ENCODE measurements at regions not wholly inside any gene's neighbourhood (a gene's known extent, or its start where the extent isn't known, plus 50 kb on each side); places are given as distances from the start of the nearest gene placed in this dataset.

DNA sequence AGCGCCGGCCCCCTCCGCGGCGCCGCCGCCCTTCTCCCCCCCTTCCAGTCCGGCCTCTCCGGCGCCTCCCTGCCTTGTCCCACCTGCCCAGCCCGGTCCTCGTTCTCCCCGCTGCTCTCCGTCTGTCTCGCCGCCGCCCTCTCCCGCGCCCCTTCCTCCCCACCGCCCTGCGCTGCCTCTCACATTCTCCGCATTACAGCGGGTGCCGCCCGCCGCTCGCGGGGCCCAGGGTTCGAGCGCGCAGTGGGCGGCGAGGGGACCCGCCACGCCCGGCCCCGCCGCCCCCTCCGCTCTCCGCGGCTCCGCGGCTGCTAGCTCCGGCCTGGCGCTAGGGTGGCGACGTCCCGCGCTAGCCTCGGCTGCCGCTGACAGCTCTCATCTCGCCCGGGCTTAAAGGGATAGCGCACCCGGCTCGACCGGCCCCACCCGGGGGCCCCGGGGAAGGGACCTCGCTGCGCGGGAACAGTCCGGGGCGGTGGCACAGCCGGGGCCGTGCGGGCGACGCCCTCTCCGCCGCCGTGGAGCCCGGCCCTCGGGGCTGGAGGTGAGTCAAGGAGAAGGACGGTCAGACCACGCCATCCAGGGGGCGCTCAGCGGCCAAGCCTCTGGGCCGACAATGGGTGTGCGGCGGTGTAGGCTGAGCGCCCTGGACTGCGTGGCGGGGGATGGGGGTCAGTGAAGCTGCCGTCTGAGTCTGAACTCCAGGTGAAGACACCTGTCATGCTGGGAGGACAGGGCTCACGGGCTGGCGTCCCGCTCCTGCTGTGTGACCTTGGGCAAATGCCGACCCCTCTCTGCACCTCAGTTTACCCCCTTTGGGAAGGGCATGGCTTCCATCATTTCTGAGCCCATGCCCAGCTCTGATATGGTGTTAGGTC lies 187.4 kb upstream of the LINGO1 start:
- no peak for DNase-seq (ENCODE audit: low read depth)

DNA sequence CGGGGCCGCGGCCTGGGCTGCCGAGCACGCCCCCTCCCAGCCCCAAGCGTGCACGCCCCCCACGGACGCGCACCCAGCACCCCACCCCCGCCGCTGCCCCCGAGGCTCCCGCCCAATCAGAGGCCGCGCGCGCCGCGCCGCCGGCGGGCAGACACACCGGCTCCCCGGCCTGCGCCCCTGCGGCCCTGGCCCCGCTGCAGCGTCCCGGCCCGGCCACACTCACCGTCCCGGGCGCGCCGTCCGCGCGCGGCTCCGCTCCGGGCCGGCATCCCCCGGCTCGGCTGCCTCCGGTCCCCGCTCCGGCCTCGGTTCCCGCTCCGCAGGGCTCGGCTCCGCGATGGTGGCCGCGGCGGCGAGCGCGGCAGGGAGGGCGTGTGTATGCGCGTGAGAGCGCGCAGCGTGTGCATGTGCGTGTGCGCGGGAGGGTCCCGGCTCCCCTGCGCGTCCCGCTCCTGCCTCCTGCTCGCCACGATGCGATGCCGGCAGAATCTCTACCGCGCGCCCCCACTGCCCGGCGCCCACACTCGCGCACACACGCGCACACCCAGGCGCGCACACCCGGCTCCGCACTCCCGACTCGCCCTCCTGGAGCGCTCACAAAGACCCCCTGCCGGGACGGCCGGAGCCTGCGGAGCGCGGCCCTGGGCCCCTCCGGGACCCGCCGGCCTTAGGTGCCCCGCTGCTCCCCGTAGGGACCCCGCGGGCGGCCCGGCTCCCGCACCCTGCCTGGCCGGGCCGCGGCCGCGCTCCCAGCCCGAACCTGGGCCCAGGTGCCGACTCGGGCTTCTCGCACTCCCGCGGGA lies 186.5 kb upstream of the LINGO1 start:
- DNase-seq (ENCODE audit: low read depth), result no peak

DNA sequence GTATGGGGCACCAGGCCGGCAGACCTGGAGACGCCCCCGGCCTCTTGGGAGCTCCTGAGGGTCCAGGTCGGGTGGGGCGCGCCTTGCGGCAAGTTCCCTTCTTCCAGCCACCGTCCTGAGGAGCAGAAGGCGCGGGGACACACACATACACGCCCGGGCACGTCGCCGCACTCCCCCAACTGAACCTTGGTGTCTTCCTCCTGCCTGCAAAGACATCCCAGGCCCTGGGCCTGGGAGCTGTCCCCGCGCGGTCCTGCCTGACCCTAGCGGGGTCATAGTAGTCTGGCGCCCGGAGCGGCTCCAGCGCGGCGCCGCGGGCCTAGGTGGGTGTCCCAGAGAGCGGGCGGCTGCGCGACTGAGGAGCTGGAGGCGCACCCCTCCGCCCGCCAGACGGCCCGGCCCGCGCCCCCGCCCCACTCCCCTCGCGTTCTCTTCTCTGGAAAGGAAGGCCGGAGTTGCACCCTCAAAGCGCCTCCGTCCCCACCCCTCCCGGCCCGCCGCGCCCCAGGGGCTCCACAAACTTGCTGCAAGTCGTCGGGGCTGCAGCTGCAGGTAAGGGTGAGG lies 185.9 kb upstream of the LINGO1 start:
- no peak for DNase-seq (ENCODE audit: low read depth)

DNA sequence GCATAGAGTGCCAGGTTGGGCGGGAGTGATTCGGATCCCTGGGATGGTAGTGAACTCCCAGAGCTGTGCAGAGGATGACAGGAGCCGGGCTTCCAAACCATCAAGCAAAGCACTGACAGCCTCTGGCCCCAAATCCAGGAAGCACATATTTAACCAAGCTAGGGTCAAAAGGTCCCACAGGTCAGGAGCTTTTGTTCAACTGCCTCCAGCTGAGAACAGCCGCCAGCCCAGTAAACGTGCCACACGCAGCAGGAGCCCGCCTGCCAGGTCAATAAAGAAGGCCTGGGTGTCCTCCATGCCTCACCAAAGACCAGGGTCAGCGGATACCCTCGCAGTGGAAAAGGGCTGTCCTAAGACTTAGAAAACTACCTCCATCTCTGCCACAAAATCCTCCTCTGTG lies 184.7 kb upstream of the LINGO1 start:
- DNase-seq (ENCODE audit: low read depth), result no peak

DNA sequence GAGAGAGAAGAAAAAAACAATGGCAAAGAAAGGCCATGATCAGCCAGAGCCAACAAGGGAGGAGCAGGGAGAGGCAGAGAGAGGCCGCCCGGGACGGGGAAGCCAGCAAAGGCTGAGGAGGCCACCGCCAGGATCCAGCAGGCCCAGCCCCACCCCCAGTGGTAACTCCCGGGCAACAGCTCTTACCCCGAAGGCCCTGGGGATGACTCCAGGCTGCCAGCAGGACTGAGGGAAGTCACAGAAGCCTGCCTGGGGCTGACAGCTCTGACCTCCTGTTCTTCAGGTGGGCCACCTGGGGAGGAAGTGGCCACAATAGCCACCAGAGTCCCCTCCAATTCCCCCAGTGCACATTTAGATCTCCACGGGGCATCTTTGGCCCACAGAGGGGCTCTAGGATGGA lies 184.3 kb upstream of the LINGO1 start:
- DNase-seq (ENCODE audit: low read depth), result no peak

DNA sequence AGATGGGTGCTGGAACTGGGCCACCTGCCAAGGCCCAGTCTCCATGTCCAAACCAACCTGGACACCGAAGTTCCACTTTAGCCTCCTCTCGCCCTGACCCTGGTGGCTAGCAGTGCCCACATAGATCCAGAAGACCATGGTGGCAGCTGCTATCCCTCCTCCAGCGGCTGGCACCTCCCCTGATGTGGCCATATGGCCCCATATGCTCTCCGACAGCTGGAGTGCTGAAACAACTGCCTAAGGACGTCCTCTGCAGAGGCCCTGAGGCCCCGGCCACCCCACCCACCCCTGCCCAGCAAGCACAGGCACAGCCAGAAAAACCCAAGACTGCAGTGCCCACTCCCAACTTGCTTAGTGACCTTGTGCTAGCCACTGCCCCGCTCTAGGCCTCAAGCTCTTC lies 182.3 kb upstream of the LINGO1 start:
- no peak for DNase-seq (ENCODE audit: low read depth)

DNA sequence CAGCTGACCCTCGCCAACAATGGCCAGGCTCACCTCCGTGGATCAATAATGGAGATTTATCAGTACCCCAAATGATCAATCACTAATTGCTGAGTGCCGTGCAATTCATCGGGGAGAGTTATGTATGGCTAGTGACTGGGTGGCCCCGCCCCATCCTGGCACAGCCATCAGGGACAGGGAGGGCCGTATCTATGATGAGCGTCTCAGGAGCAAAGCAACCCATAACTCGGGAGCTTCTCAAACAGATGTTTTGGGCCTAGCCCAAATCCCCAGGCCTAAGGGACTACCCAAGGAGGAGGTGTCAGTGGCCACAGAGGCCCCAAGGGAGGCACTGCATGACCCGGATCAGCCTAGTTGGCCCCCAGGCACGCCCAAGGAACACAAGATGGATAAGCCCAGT lies 180.0 kb upstream of the LINGO1 start:
- DNase-seq (ENCODE audit: low read depth), result no peak

DNA sequence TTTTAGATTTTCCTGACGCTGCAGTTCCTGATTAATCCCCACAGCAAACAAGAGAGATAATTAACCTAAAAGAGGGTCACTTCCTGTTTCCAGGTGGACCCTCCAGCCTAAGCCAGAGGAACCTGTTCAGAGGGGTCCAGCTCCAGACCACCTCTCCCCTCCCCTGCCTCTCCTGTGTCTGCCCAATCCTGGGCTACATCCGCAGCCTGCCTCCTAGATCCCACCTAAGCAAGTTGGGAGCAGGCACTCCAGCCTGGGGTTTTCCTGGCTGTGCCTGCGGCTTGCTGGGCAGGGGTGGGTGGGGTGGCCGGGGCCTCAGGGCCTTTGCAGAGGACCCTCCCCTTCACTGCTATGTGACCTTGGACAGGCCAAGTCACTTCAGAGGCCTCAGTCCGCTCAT lies 178.6 kb upstream of the LINGO1 start:
- DNase-seq (ENCODE audit: low read depth), result no peak

DNA sequence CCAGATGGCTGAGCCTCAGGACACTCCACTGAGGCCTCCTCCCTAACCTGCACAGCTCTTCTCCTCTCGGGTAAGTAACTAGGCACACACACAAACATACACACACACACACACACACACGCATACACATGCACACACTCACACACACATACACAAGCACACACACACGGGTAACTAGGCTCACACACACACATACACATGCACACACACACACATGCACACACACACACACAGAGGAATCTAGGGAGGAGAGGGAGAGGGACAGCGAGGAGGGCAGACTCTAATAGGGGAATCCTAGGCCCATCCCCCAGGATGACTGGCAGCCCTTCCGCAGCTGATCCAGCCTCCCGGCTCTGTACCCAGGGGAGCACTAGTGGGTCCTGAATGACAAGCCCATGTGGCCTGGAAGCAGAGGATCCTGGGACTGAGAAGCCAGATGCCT lies 177.4 kb upstream of the LINGO1 start:
- DNase-seq (ENCODE audit: low read depth), result no peak

DNA sequence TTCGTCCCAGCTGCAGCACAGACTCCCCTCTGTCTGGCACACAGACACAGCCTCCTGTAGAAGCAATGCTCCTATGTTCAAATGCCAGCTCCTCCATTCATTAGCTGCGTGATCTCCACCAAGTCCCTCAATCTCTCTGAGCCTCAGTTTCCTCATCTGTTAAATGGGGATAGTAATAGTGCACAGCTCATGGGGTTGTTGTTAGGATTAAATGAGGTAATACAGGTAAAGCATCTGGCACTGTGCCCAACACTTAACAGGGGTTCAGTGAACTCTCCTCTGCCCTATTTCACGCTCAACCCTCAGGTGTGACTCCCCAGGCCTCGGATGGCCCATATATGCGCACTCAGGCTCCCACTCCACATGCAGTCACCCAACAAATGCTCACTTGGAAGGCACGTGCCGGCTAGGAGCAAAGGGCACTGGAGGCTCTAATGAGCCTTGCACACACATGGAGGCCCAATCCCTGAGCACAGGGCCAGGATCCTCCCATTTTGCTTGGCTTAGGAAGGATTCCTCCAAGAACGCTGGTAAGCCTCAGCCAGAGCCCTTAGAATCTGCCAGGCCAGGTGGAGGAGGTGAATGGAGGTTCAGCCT lies 176.0 kb upstream of the LINGO1 start:
- DNase-seq (ENCODE audit: low read depth), result no peak

DNA sequence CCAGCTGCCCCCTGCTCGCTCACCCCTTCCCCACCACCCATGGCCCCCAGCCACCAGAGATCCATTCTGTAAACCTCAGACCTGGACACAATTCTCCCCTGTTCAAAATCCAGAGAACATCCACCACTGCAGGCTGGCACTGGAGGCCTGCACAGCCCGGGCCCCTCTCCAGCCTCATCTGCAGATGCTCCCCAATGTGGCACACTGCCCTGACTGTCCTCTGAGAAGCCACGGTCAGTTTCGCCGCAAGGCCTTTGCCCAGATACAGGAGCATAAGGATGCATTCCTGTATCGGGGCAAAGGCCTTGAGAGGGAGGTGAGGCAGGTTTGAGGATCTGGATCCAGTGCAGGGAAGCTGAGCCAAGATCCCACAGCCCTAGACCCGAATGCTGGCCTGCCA lies 175.4 kb upstream of the LINGO1 start:
- DNase-seq (ENCODE audit: low read depth), result no peak

DNA sequence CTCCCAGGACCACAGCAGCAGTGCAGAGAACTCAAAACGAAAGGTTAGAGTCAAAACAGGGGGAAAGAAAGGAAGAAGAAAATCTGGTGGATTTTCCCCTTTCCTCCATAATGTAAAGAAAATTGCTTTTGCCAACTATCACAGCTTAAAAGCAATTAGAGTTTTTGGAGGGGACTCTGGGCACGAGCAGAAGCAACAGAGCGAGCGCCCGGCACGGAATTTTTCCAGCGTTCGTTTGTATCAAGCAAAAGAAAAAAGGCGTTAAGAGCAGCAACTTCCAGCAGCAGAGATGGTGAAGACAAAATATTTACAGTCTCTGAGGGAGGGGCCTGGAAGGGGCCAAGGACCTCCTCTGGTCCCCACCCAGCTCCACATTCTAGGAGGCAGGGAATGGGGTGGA lies 174.9 kb upstream of the LINGO1 start:
- DNase-seq (ENCODE audit: low read depth), result no peak

DNA sequence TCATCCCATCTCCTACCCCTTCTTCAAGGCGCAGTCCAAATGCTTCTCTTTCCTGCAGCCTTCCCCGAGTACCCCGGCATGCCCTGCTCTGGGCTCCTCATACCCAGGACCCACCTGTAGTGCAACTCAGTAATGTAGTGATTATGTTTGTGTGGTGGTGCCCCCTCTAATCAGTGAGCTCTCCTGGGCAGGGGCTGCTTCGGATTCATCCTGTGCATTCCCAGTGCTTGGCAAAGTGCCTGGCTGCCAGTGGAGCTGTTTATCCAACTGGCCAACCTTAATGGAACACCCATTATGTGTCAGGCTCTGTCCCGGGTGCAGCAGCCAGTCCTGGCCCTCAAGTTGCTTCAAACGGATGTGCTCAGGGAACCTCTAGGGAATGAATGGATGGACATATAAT lies 174.4 kb upstream of the LINGO1 start:
- DNase-seq (ENCODE audit: low read depth), result no peak

DNA sequence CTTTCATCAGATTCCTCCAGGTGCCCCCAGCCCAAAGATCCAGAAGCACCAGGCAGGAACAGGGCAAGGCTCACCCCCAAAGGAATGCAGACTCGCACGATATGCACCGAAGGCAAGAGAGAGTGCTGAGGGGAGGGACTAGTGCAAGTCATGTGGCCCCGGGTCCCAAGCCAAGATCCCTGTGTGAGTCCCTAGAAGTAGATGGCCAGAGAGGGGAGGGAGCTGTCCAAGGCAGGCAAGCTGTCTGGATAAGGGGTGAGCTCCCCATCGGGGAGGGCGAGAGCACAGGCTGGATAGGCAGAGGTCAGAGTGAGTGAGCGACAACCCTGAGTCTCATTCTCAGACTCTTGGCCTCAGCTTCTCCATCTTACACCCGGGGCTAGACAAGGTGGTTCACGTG lies 171.5 kb upstream of the LINGO1 start:
- DNase-seq (ENCODE audit: low read depth), result no peak

DNA sequence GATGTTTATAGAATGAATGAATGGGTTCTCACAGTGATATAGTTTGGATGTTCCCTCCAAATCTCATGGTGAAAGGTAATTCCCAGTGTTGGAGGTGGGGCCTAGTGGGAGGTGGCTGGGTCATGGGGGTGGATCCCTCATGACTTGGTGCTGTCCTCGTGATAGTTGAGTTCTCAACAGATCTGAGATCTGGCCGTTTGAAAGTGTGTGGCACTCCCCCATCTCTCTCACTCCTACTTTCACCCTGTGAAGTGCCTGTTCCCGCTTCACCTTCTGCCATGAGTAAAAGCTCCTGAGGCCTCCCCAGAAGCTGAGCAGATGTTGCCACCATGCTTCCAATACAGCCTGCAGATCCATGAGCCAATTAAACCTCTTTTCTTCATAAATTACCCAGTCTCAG lies 170.8 kb upstream of the LINGO1 start:
- no peak for DNase-seq (ENCODE audit: low read depth)

DNA sequence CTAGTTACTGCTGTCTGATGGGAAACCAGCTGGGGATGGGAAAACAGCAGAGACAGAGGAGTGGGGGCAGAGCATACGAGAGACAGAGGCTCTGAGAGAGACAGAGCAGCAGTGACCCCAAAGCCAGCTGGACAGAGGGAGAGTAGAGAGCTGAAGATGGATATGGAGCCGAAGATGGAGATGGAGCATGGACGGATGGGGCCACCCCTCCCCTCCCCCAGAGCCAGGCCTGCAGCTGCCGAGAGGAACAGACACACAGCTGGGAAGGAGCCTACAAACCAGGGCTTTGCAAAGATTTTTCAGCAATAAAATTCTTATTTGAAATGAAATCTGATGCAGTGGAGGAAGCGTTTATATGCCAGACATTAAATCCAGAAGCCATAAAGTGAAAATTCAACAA lies 167.6 kb upstream of the LINGO1 start:
- no peak for DNase-seq (ENCODE audit: low read depth)

DNA sequence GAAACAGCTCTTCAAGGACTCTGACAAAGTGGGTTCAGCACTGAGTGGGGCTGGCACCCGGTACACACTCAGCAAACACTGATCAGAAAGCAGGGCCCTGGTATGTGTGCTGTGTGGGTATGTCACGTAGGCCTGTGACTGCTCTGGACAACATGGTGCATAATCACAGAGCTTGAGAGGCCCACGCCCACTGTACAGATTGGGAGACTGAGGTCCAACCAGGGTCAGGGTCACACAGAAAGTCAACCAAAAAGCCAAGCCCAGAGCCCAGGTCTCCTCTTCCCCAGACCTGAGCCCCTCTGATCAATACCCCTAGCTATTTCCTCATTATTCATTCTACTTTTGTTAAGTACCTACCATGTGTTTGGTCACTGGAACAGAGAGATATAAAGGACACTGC lies 166.1 kb upstream of the LINGO1 start:
- no peak for DNase-seq (ENCODE audit: low read depth)

DNA sequence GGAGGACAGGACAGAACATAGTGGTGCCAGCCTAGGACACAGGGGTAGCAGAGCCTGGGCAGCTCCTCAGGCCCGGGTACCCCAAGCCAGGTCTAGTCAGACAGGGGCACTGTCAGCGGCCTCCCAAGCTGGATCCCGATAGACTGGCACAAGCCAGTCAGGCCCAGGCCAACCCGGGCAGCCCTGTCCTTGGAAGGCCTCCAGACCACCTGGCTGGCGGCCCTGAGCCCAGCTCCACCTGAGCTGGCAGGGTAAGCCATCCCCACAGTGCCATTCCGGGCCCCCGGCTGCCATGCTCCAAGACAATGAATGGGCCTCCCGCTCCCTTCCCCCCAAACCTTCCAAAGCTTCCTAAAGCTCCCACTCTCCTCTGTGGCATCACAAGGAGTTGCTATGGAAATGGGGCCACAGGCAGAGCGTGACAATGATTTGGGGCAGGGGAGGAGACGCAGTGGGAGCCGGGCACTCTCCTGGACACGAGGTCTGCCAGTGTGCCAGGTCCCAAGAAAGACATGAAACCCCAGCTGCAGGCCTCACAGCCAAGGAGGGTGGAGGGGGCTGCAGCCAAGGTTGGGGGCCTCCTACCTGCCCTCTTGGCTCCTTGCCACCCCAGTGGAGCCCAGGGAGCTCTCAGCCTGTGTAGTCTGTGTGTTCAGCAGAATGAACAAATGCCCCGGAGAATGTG lies 165.6 kb upstream of the LINGO1 start:
- no peak for DNase-seq (ENCODE audit: low read depth)

DNA sequence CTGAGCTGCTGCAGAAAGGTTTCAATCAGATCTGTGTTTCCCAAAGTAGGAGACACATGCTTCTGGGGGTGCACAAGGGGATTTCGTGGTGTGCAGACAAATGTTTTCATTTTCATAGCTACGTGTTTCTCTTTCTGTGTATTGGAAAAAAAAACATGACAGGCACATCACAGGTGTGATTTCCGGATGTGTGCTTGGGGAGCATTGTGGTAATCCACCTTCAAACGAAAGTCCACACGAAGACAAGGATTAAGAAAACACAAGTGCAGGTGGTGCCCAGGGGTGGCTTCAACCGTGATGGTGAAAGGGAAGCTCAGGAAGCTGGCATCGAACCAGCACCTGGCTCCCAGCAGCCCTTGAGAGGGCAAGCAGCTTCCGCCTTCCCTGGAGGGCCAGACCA lies 164.6 kb upstream of the LINGO1 start:
- no peak for DNase-seq (ENCODE audit: low read depth)

DNA sequence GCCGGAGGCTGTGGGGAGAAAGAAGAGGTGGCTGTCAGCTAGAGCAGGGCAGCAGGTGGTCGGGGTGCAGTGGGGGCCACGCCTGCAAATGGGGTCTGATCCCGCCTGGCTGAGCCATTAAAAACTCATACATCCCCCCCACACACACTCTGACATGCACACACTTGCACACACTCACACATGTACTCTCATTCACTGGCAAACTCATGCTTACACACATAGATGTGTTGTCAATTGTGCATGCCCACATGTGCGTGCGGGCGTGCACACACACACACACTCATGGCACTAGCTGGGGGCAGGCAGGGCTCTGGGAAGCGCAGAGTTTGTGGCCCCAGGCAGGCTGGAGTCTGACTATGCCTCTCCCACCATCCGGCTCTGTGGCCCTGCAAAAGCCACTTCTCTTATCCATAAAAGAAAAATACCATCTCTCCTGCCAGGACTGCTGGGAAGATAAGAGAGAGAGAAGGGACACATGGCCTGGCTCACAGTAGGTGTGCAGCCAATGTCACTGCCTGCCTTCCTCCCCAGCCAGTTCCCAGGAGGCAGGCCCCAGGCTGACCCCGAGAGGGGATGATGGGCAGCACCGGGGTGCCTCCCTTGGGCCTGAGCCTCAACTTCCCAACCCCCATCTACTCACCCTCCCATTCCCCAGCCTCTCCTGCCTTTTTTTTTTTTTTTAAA lies 163.5 kb upstream of the LINGO1 start:
- DNase-seq (ENCODE audit: low read depth), result no peak

DNA sequence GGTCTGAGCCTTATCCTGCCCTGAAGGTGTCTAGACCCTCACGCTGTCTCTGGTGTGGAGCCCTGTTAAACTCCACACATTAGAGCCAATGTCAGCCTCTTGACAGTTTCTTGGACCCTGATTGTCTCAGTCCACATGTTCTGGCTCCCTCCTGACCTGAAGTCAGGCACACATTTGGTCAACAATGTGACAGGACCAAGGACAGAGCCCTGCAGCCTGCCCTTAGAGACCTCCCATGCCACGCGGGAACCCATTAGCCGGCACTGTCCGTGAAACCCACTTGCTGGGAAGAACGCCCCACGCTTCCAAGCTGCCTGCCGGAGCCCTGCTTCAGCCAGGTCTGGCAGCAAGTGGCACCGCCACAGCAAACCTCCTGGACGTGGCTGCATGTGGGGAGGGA lies 162.7 kb upstream of the LINGO1 start:
- DNase-seq (ENCODE audit: low read depth), result no peak

DNA sequence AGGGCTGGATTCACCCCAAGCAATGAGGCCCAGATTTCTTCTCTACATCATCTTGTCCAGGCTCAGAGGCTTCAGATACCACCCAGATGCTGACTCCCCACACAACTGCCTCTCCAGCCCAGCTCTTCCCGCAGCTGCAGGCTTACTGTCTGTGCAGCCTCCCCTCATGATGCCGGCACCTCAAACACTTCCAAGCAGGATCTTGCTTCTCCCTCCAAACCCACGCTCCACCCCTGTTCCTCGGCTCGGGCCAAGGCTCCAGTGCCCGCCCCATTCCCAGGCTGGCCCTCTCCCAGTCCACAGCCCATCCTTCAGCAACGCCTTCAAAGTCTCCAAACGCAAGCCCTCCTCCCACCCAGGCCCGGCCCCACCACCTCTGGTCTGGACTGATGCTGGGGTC lies 159.2 kb upstream of the LINGO1 start:
- no peak for DNase-seq (ENCODE audit: low read depth)
